H9 (cell line): ENCODE measurements at regions not wholly inside any gene's neighbourhood (a gene's known extent, or its start where the extent isn't known, plus 50 kb on each side); places are given as distances from the start of the nearest gene placed in this dataset.

Experiments used
- DNase-seq: peaks from one replicate; pipeline ENCODE4 v3.0.0-alpha.2; 2017
- H2AFZ ChIP-seq: one replicate; pipeline ENCODE4 v1.6.1; 2013; ENCODE audit warnings: mild to moderate bottlenecking, low read length, control low read depth, moderate library complexity
- H2AK5ac ChIP-seq: 2 replicates; pipeline ENCODE4 v1.6.1; 2013; ENCODE audit warnings: low read length, control low read depth, mixed read lengths; ENCODE audit not compliant: insufficient read length
- H2BK120ac ChIP-seq: one replicate; pipeline ENCODE4 v1.6.1; 2013; ENCODE audit warnings: low read depth, mild to moderate bottlenecking, low read length, control low read depth, inconsistent platforms; ENCODE audit not compliant: poor library complexity, severe bottlenecking
- H2BK12ac ChIP-seq: 2 replicates; pipeline ENCODE4 v1.6.1; 2013; ENCODE audit warnings: low read length, control low read depth, mixed read lengths, low read depth; ENCODE audit not compliant: insufficient read length
- H2BK15ac ChIP-seq: 2 replicates; pipeline ENCODE4 v1.6.1; 2013; ENCODE audit warnings: low read depth, low read length, control low read depth
- H2BK20ac ChIP-seq: one replicate; pipeline ENCODE4 v1.6.1; 2013; ENCODE audit warnings: low read depth, mild to moderate bottlenecking, low read length, control low read depth, inconsistent platforms; ENCODE audit not compliant: poor library complexity, severe bottlenecking
- H2BK5ac ChIP-seq: 2 replicates; pipeline ENCODE4 v1.6.1; 2013; ENCODE audit warnings: low read length, control low read depth, mixed read lengths; ENCODE audit not compliant: insufficient read length
- H3K14ac ChIP-seq: 2 replicates; pipeline ENCODE4 v1.6.1; 2013; ENCODE audit warnings: low read length, control low read depth; ENCODE audit not compliant: insufficient read depth
- H3K18ac ChIP-seq: 2 replicates; pipeline ENCODE4 v1.6.1; 2013; ENCODE audit warnings: low read depth, mild to moderate bottlenecking, mixed read lengths, low read length, control low read depth; ENCODE audit not compliant: insufficient read length
- H3K23ac ChIP-seq: 2 replicates; pipeline ENCODE4 v1.6.1; 2013; ENCODE audit warnings: low read length, control low read depth, mixed read lengths, low read depth; ENCODE audit not compliant: insufficient read length
- H3K23me2 ChIP-seq: 2 replicates; pipeline ENCODE4 v1.6.1; 2013; ENCODE audit warnings: low read depth, mild to moderate bottlenecking, mixed read lengths, low read length, control low read depth; ENCODE audit not compliant: insufficient read length, poor library complexity, severe bottlenecking
- H3K27ac ChIP-seq: 2 replicates; pipeline ENCODE4 v1.5.1; 2013; ENCODE audit warnings: low read length, control low read depth, mixed read lengths, low read depth; ENCODE audit not compliant: insufficient read length
- H3K27me3 ChIP-seq: 2 replicates; pipeline ENCODE4 v1.6.1; 2013; ENCODE audit warnings: low read length, control low read depth, inconsistent platforms; ENCODE audit not compliant: insufficient read depth
- H3K4ac ChIP-seq: 2 replicates; pipeline ENCODE4 v1.6.1; 2013; ENCODE audit warnings: low read depth, mild to moderate bottlenecking, control low read depth, inconsistent platforms, low read length, moderate library complexity
- H3K4me1 ChIP-seq: 2 replicates; pipeline ENCODE4 v1.6.1; 2013; ENCODE audit warnings: low read length, control low read depth, inconsistent platforms; ENCODE audit not compliant: insufficient read depth
- H3K4me2 ChIP-seq: 2 replicates; pipeline ENCODE4 v1.6.1; 2013; ENCODE audit warnings: low read length, control low read depth, mixed read lengths; ENCODE audit not compliant: insufficient read length, insufficient read depth
- H3K56ac ChIP-seq: 2 replicates; pipeline ENCODE4 v1.6.1; 2013; ENCODE audit warnings: low read depth, mild to moderate bottlenecking, mixed read lengths, low read length, control low read depth; ENCODE audit not compliant: insufficient read length
- H3K79me1 ChIP-seq: 2 replicates; pipeline ENCODE4 v1.6.1; 2013; ENCODE audit warnings: low read depth, mild to moderate bottlenecking, moderate library complexity, low read length, control low read depth, inconsistent platforms; ENCODE audit not compliant: insufficient read depth, poor library complexity, severe bottlenecking
- H3K79me2 ChIP-seq: 2 replicates; pipeline ENCODE4 v1.6.1; 2013; ENCODE audit warnings: low read length, control low read depth, inconsistent platforms; ENCODE audit not compliant: insufficient read depth
- H3K9ac ChIP-seq: 2 replicates; pipeline ENCODE4 v1.6.1; 2013; ENCODE audit warnings: low read length, control low read depth, mixed read lengths; ENCODE audit not compliant: insufficient read length; ENCODE audit errors: extremely low read depth
- H3K9me3 ChIP-seq: one replicate; pipeline ENCODE4 v1.6.1; 2013; ENCODE audit warnings: low read depth, low read length, inconsistent platforms; ENCODE audit not compliant: control insufficient read depth
- H3T11ph ChIP-seq: one replicate; pipeline ENCODE4 v1.6.1; 2013; ENCODE audit warnings: mild to moderate bottlenecking, low read length, control low read depth, inconsistent platforms
- H4K20me1 ChIP-seq: one replicate; pipeline ENCODE4 v1.6.1; 2013; ENCODE audit not compliant: control insufficient read depth, insufficient read length, insufficient read depth
- H4K5ac ChIP-seq: 2 replicates; pipeline ENCODE4 v1.6.1; 2013; ENCODE audit warnings: low read depth, mild to moderate bottlenecking, mixed read lengths, low read length, control low read depth; ENCODE audit not compliant: insufficient read length
- H4K8ac ChIP-seq: replicated peaks from 2 replicates; pipeline ENCODE4 v1.6.1; 2013; ENCODE audit warnings: low read length, control low read depth, mixed read lengths, low read depth; ENCODE audit not compliant: insufficient read length
- H4K91ac ChIP-seq: 2 replicates; pipeline ENCODE4 v1.6.1; 2013; ENCODE audit warnings: low read depth, mild to moderate bottlenecking, moderate library complexity, mixed read lengths, low read length, control low read depth; ENCODE audit not compliant: insufficient read length
- H3K27ac Mint-ChIP-seq, 3 experiments: 2 replicates in 2 of 3; 3 replicates in 1 of 3; pipeline ENCODE4 v1.8.0; 2020 to 2021; ENCODE audit warnings: mixed read lengths in 3 of 3, mild to moderate bottlenecking in 1 of 3, moderate library complexity in 1 of 3
- H3K27me3 Mint-ChIP-seq: 2 replicates; pipeline ENCODE4 v1.8.0; 2021; ENCODE audit warnings: low read depth, mild to moderate bottlenecking, moderate library complexity, mixed read lengths
- H3K36me3 Mint-ChIP-seq, 3 experiments: 2 replicates in 2 of 3; 3 replicates in 1 of 3; pipeline ENCODE4 v1.8.0; 2020 to 2021; ENCODE audit warnings: low read depth in 3 of 3, mixed read lengths in 3 of 3; ENCODE audit not compliant: insufficient read depth in 1 of 3
- H3K4me1 Mint-ChIP-seq, 2 experiments: 2 replicates each; pipeline ENCODE4 v1.8.0; 2020; ENCODE audit warnings: mixed read lengths in 2 of 2
- H3K4me3 Mint-ChIP-seq, 2 experiments: 2 replicates in 1 of 2; 3 replicates in 1 of 2; pipeline ENCODE4 v1.8.0; 2020 to 2021; ENCODE audit warnings: mild to moderate bottlenecking in 2 of 2, mixed read lengths in 2 of 2, moderate library complexity in 1 of 2
- H3K9me3 Mint-ChIP-seq, 2 experiments: 2 replicates in 1 of 2; 3 replicates in 1 of 2; pipeline ENCODE4 v1.8.0; 2020; ENCODE audit warnings: mild to moderate bottlenecking in 2 of 2, mixed read lengths in 2 of 2, moderate library complexity in 1 of 2
- CTCF ChIP-seq: fragments of 200-600 bp; sonication (generic); conservative IDR thresholded peaks from 3 replicates; pipeline ENCODE4 v1.8.0; 2021; ENCODE audit warnings: antibody characterized with exemption, mild to moderate bottlenecking
- WGBS: extraction: QIAGEN DNeasy Blood & Tissue Kit; methylation state at CpG from one replicate; pipeline ENCODE4 v1.1.7; 2013; ENCODE audit warnings: missing lambda C conversion rate, low lambda C conversion rate, mixed read lengths; ENCODE audit not compliant: insufficient read length; ENCODE audit errors: extremely low coverage; 5-methylcytosine and 5-hydroxymethylcytosine counted together

- Histone ChIP-seq H3K79me1 (no peaks in the 10 kb centered on the region), H3T11ph (no peak overlapping the region), H2BK120ac (no peak overlapping the region), H2BK5ac (no peak overlapping the region), H4K20me1 (no peaks in the 10 kb centered on the region), H3K56ac (no peak overlapping the region), H2BK12ac (no peak overlapping the region), H3K4me2 (no peak overlapping the region), H3K27ac (no peak overlapping the region), H3K23ac (no peak overlapping the region), H3K9ac (no peak overlapping the region), H4K5ac (no peak overlapping the region), H2BK20ac (no peak overlapping the region), H2BK15ac (no peak overlapping the region), H3K23me2 (no peaks in the 10 kb centered on the region), H3K4ac (no peak overlapping the region), H3K4me1 (no peaks in the 10 kb centered on the region), H3K18ac (no peak overlapping the region), H3K14ac (no peak overlapping the region), H3K9me3 (no peaks in the 10 kb centered on the region), H3K79me2 (no peaks in the 10 kb centered on the region), H4K91ac (no peak overlapping the region), H2AFZ (no peak overlapping the region), H4K8ac (no peak overlapping the region), H2AK5ac (no peak overlapping the region), H3K27me3 (no peaks in the 10 kb centered on the region)
- Mint-ChIP-seq H3K27me3 (no peaks in the 10 kb centered on the region), H3K27ac (no peak overlapping the region), H3K4me1 (peaks cover 10% of the 10 kb centered on the region in 2 experiments), H3K9me3 (no peaks in the 10 kb centered on the region), H3K36me3 (no peaks in the 10 kb centered on the region), H3K4me3 (no peak overlapping the region)
- TF ChIP-seq CTCF, result peak; percentile 17; the same call in 2 of the 3 replicates
- WGBS, result 100% methylated on average over 1 of the region's 1 CpG
- no peak for DNase-seq
These were observed 72.3 kb downstream of the PRR15 start for GRCh38 chr7:29636009-29636351.
